NCI-H2196 treated with DMSO at 0.1 percent for 48 hours (cell line): ENCODE measurements at regions not wholly inside any gene's neighbourhood (a gene's known extent, or its start where the extent isn't known, plus 50 kb on each side); places are given as distances from the start of the nearest gene placed in this dataset.
"Not testable (repeated sequence)": the region's sequence is repeated elsewhere in the genome, so short reads cannot be mapped to it uniquely, and the experiment has no call there.

ENCODE experiments used
- DNase-seq: peaks from one replicate; lab custom pipeline; 2025; ENCODE audit not compliant: unreplicated experiment; lab: John Stamatoyannopoulos, UW

GRCh38 chr7:149635561-149636329, 137.6 kb downstream of the ZNF467 start:
- no peak for DNase-seq

DNA sequence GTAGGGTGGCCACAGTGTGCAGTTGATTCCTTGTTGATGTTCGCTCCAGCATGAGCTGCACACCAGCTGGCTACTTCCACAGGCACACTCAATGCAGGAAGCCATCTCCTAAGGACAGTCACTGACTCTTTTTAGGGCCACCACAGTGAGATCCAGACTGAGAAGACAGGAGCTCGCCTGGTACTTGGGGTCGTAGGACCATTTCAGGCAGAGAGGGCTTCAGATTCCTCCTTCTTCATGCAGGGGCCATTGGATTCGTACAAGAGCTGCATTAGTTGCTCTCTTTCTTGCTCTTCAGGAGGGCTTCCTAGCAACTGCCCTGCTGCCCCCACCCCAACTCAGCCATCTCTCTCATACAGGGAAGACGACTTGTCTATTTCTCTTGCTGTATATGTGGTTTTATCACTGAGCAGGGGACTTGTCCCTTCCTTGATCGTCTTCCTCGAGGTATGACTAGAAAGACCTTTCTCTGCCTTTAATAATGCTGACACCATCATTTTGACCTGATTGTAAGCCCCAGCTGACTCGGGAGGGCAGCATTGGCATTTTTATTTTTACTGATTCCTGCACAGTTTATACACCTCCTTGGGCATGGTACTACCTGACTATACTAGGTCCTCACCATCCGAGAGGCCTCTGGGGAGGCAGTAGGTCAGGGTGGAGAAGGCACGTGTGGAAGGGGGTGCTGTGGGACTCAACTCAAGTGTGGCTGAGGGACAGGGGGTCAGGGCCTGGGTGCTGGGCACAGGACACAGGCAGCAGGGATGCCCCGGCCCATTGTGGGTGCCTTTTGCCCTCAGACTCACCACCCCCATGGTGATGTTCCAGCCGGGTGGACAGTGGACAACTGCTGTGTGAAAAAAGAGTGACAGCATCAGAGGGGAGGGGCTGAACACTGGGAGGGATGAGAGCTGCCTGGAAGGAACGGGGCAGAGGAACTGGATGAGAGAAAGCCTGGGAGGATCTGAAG, 136.7 kb upstream of the ZNF746 start:
- DNase-seq, result no peak

DNA sequence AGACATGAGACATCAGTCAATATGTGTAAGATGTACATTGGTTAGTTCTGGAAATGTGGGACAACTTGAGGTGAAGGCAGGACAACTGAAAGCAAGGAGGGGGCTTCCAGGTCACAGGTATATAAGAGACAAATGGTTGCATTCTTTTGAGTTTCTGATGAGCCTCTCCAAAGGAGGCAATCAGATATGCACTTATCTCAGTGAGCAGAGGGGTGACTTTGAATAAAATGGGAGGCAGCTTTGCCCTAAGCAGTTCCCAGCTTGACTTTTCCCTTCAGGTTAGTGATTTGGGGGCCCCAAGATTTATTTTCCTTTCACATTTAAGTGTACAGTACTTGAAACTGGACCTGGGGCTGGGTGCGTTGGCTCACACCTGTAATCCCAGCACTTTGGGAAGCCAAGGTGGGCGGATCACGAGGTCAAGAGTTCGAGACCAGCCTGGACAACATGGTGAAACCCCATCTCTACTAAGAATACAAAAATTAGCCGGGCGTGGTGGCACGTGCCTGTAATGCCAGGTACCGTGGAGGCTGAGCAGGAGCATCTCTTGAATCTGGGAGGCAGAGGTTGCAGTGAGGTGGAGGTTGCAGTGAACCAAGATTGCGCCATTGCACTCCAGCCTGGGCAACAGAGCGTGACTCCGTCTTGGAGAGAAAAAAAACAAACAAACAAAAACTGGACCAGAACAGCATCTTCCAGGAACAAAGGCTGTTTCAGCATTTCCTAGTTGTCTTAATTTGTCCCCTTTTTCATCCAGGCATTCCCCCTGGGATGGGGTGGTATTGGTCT, 130.9 kb upstream of the ZNF746 start:
- not testable (repeated sequence) for DNase-seq

DNA sequence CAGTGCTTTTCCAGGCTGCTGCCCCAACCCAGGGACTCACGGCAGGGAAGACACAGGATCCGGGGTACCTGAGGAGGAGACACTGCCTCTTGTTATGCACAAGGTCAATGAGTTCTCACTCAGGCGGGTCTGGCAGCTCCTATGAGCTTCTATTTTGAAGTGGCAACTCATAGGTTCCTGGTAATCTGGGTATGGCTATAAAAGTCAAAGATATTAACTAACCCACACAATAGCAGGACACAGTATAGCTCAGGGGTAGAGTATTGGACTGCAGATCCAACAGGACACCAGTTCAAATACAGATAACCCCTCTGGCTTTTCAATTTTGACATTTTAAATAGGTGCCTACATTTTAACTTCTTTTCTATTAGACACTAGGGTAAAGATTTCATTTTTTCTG, 130.3 kb upstream of the ZNF746 start:
- no peak for DNase-seq

DNA sequence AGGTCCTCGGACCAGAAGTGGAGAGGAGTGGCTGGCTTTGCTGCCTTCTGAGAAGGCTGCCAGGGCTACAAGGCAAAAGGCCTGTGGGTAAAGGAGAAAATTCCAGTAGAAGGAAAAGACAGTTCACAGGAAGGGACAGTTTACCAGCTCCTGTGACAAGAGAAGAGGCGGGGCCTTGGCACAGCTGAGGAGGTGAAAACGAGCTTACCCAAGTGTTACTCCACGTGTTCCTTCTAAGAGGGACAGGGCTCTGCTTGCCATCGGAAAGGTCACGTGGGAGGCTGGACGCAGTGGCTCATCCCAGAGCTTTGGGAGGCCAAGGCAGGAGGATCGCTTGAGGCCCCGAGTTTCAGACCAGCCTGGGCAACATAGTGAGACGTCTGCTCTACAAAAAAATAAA, 129.4 kb upstream of the ZNF746 start:
- no peak for DNase-seq

DNA sequence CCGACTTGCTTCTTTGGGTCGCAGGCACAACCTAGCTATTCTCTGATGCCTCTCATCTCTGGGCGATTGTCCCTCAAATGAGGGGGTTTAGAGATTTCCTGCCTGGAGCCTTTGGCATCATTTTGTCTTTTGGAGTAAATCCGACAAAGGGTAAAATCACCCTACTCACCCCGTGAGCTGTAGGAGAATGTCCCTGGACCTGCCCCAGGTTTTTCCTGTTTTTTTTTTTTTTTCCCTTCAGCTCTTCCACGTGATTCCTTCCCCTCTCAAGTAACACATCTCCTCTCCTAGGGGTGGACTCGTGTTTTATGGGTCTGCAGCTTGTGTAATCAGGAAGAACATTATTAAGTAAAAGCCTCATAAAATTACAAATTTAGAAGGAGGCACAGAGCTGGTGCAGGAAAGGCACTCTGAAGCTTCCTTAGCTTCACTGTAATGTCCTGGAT, 128.4 kb upstream of the ZNF746 start:
- no peak for DNase-seq

DNA sequence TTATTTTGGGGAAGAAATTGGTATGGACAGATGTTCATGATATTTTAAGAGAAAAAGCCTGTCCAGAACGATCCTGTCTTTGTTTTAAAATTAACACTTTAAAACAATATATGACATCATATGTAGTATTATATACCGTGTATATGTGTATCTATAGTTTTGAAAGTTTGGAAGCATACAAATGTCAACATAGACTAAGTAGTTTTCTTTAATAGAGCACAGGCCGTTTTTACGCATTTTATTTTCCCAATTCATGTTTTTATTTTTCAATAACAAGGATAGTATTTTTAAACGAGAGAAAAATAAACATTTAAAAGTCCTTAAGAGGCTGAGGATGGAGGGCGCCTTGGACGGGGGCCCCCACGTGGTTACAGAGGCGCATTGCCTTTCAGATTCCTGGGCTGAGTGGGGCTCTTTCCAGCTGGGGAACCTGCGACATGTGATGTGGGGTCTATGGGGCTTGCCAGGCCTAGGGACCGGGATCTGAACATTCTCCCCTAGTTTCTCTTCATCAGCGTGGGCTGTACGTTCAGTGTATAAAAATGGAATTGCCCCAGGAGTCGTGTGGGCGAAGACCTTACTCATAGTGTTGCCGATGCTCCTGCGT, 127.8 kb upstream of the ZNF746 start:
- DNase-seq, result no peak

DNA sequence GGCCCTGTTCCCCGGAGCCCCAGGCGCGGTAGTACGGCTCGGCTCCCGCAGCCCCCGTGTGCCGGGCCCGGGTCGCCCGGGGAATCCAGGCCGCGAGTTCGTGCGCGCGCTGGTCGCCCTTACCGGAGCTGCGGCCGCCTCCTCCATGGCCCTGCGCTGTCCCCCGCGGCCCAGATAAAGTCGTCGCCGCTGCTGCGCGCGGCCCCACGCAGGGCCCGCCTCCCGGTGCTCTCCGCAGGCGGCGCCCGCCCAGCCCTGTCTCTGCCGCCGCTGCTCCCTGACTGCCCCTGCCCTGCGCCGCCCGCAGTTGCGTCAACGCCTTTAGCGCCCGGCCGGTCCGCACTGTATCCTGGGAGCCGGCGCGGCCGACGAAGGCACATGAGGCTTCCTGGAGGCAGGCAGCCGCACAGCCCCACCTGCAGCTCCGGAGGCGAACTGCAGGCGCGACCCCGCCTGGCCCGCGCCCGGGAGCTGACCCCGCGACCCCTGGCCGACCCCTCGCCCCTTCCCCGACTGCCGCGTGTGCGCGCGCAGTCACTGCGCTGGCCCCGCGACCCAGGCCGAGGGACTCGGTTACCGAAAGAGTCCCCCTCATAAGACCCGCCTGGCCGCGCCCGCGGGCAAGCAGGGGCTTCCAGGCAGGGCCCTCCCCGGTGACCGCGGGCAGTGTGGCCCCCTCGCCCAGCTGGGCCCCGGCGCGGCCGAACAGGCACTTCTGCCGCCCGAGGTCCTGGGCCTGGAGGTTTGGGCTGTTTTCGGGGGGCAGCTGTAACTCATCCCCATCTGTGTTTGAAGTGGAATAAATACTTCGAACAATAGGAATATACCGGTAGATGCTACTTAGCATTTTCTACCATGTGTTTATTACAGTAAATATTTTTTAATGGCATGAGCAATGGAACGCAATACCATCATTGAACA, 127.1 kb upstream of the ZNF746 start:
- peak; percentile 83 for DNase-seq

GRCh38 chr7:149624006-149624405, 126.4 kb upstream of the ZNF746 start:
- DNase-seq, result no peak

GRCh38 chr7:149623262-149623997, 125.8 kb upstream of the ZNF746 start:
- DNase-seq, result not testable (repeated sequence)

GRCh38 chr7:149622444-149623210, 125.0 kb upstream of the ZNF746 start:
- no peak for DNase-seq

DNA sequence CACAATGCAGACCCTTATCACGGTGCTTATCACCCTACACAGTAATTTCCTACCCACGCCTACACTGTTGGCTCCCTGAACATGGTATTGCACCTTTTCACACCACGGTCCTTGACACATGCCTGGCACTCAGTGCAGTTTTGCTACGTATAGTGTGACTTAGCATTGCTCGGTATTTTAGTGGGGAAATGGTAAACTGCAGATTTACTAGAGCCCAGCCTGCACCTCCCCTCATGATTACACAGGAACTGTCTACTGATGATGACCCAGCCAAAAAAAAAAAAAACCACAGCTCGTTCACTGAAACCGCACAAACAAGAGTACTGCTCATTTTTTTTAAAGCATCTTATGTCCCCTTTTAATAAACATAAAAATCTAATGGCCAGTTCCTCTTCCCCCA, 124.2 kb upstream of the ZNF746 start:
- DNase-seq, result no peak

- DNase-seq, result no peak
Measured at GRCh38 chr7:149620961-149621360, 123.4 kb upstream of the ZNF746 start.

DNA sequence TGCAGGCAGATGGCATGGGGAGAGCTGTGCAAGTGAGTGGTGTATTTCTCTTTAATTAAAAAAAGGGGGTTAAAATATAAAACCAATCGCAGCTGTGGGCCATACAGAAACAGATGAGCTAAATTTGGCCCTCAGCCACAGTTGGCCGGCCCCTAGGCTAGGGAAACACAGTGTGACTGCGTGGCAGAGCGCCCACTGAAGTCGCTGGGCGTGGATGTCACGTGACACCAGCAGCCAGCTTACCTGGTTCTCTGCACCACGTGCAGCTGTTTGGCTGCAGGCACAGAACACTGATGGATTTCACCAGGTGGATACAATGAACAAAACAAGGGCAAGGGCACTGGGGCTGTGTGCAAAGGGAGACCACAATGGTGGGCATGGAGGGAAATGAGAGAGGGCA, 119.3 kb upstream of the ZNF746 start:
- peak; percentile 20 for DNase-seq

- DNase-seq, result no peak
Measured at GRCh38 chr7:149615690-149616270, 118.2 kb upstream of the ZNF746 start.

GRCh38 chr7:149610441-149611011, 112.9 kb upstream of the ZNF746 start:
- no peak for DNase-seq

DNA sequence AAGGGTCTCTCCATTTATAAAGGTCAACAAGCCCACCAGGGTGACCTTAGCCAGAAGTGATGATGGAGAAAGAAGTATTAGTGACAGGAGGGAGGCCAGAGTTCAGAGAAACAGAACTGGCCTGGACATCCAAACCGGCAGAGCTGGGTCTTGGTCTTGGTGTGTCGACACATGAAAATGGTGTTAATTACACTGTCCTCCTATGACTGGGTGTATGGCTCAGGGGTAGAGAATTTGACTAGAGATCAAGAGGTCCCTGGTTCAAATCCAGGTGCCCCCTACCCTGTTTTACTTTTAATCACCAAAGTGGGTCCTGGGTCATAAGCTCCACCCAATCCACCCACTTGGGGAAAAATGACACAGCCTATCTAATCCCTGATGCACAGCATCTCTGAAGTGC, 110.6 kb upstream of the ZNF746 start:
- DNase-seq, result no peak

- no peak for DNase-seq
Measured at GRCh38 chr7:149607683-149608082, 110.1 kb upstream of the ZNF746 start.
